Neural progenitor cell (in vitro differentiated cells): ENCODE measurements at regions not wholly inside any gene's neighbourhood (a gene's known extent, or its start where the extent isn't known, plus 50 kb on each side); places are given as distances from the start of the nearest gene placed in this dataset.

Experiments
- CTCF ChIP-seq: fragments of 200-600 bp; sonication (generic); IDR thresholded peaks from 2 replicates; pipeline ENCODE4 v1.5.1; 2017; ENCODE audit warnings: antibody characterized with exemption, mild to moderate bottlenecking
- EZH2 ChIP-seq: fragments of 200-600 bp; sonication (generic); IDR thresholded peaks from 2 replicates; pipeline ENCODE4 v1.6.1; 2017; ENCODE audit warnings: antibody characterized with exemption, mild to moderate bottlenecking, moderate library complexity

- no peak for TF ChIP-seq CTCF
- TF ChIP-seq EZH2: no peak
Observed at GRCh38 chr12:74482115-74482514, 55.5 kb upstream of the ATXN7L3B start.
